GM06990 (cell line): ENCODE measurements at regions not wholly inside any gene's neighbourhood (a gene's known extent, or its start where the extent isn't known, plus 50 kb on each side); places are given as distances from the start of the nearest gene placed in this dataset.

Experiments
- DNase-seq: peaks from one replicate; pipeline ENCODE4 v3.0.0-alpha.2; 2011; ENCODE audit not compliant: insufficient read length; ENCODE audit errors: extremely low read depth
- H3K27me3 ChIP-seq: replicated peaks from 2 replicates; pipeline ENCODE4 v1.6.0; 2011; ENCODE audit warnings: low read length; ENCODE audit not compliant: control insufficient read depth, insufficient read depth
- H3K36me3 ChIP-seq: 2 replicates; pipeline ENCODE4 v1.5.1; 2011; ENCODE audit warnings: low read length; ENCODE audit not compliant: control insufficient read depth, insufficient read depth
- H3K4me3 ChIP-seq: replicated peaks from 2 replicates; pipeline ENCODE4 v1.5.1; 2011; ENCODE audit warnings: low read depth, mild to moderate bottlenecking, control low read depth, low read length
- CTCF ChIP-seq: IDR thresholded peaks from 2 replicates; pipeline ENCODE4 v1.5.1; 2011; ENCODE audit warnings: low read length, control low read depth, mild to moderate bottlenecking, inconsistent platforms; ENCODE audit not compliant: insufficient read depth, poor library complexity, severe bottlenecking

- Histone ChIP-seq H3K27me3 (no peaks in the 10 kb centered on the region; the same call in 1 of the 2 replicates), H3K4me3 (no peak overlapping the region), H3K36me3 (no peaks in the 10 kb centered on the region)
- DNase-seq = no peak
- no peak for TF ChIP-seq CTCF
Observed at GRCh38 chr2:128979182-128979581, 660.5 kb upstream of the HS6ST1 start.

- TF ChIP-seq CTCF = no peak
- no peak overlapping the region for H3K4me3 ChIP-seq
- H3K27me3 ChIP-seq = no peaks in the 10 kb centered on the region; the same call in 1 of the 2 replicates
- H3K36me3 ChIP-seq = no peaks in the 10 kb centered on the region
- no peak for DNase-seq
Observed at GRCh38 chr2:128980475-128980874, 661.8 kb upstream of the HS6ST1 start.

- H3K4me3 ChIP-seq = no peak overlapping the region
- no peak for DNase-seq
- H3K36me3 ChIP-seq = no peaks in the 10 kb centered on the region
- no peak for TF ChIP-seq CTCF
- H3K27me3 ChIP-seq = no peaks in the 10 kb centered on the region; the same call in 1 of the 2 replicates
Observed at GRCh38 chr2:128981353-128981752, 662.7 kb upstream of the HS6ST1 start.

- TF ChIP-seq CTCF = no peak
Observed at GRCh38 chr2:128982001-128982400, 663.3 kb upstream of the HS6ST1 start.

GRCh38 chr2:128982670-128983069 lies 664.0 kb upstream of the HS6ST1 start:
- no peak for TF ChIP-seq CTCF
- DNase-seq = no peak
- Histone ChIP-seq H3K36me3 (no peaks in the 10 kb centered on the region), H3K27me3 (no peaks in the 10 kb centered on the region; the same call in 1 of the 2 replicates), H3K4me3 (no peak overlapping the region)

More at GRCh38 chr2:128982001-128982400, 663.3 kb upstream of the HS6ST1 start:
- no peak overlapping the region for H3K4me3 ChIP-seq
- H3K27me3 ChIP-seq = no peaks in the 10 kb centered on the region; the same call in 1 of the 2 replicates
- H3K36me3 ChIP-seq = no peaks in the 10 kb centered on the region
- no peak for DNase-seq

- Histone ChIP-seq H3K4me3 (no peak overlapping the region), H3K27me3 (no peaks in the 10 kb centered on the region; the same call in 1 of the 2 replicates), H3K36me3 (no peaks in the 10 kb centered on the region)
- TF ChIP-seq CTCF = no peak
- DNase-seq = no peak
Observed at GRCh38 chr2:128983094-128983493, 664.4 kb upstream of the HS6ST1 start.
